B cell (primary cell): ENCODE measurements at regions not wholly inside any gene's neighbourhood (a gene's known extent, or its start where the extent isn't known, plus 50 kb on each side); places are given as distances from the start of the nearest gene placed in this dataset.

ENCODE experiments used
- ATAC-seq: fragments of 200-7000 bp; cut with Tn5 transposase; one replicate; pipeline ENCODE4 v1.10.0; 2021; ENCODE audit warnings: low read depth, mild to moderate bottlenecking, moderate number of reproducible peaks, moderate library complexity
- CTCF ChIA-PET: fragments of 350-600 bp; sonication (Branson Sonifier 250); formaldehyde crosslinking; loops from one replicate; lab custom pipeline; 2021; ENCODE audit warnings: antibody characterized with exemption, inconsistent platforms; lab: Charles Lee
- POLR2A ChIA-PET: fragments of 350-600 bp; sonication (Branson Sonifier 250); formaldehyde crosslinking; loops from one replicate; lab custom pipeline; 2021; ENCODE audit warnings: antibody characterized with exemption; lab: Charles Lee
- DNase-seq: peaks from one replicate; pipeline ENCODE4 v3.0.0; 2013
- H2AFZ ChIP-seq: 2 replicates; pipeline ENCODE4 v1.6.1; 2012; ENCODE audit warnings: mild to moderate bottlenecking, low read depth, low read length; ENCODE audit not compliant: insufficient read depth, poor library complexity, severe bottlenecking
- H3K27ac ChIP-seq, 2 donors: 1 replicate in 1 of 2; 2 replicates in 1 of 2; pipeline ENCODE4 v1.5.1; 2012 to 2013; ENCODE audit warnings: low read length in 2 of 2, mild to moderate bottlenecking in 2 of 2, moderate library complexity in 1 of 2
- H3K27me3 ChIP-seq, 4 experiments: fragments of 200-600 bp in 1 of 4; sonication (generic) in 1 of 4; replicated peaks in 1 of 4; 1 replicate in 2 of 4; 2 replicates in 2 of 4; pipeline versions ENCODE4 v1.6.1 to v1.7.0; 2013 to 2016; ENCODE audit warnings: low read length in 3 of 4, mild to moderate bottlenecking in 2 of 4, mixed read lengths in 1 of 4, moderate library complexity in 1 of 4; ENCODE audit not compliant: insufficient read depth in 4 of 4, control insufficient read depth in 3 of 4; ENCODE audit errors: control extremely low read depth in 1 of 4
- H3K36me3 ChIP-seq, 2 experiments: replicated peaks in 1 of 2; 1 replicate in 1 of 2; 2 replicates in 1 of 2; pipeline versions ENCODE4 v1.6.1 to v1.7.1; 2013; ENCODE audit warnings: low read length in 1 of 2; ENCODE audit not compliant: insufficient read depth in 2 of 2, control insufficient read depth in 1 of 2; ENCODE audit errors: control extremely low read depth in 1 of 2, extremely low read depth in 1 of 2
- H3K4me1 ChIP-seq, 2 donors: fragments of 200-600 bp in 1 of 2; sonication (generic) in 1 of 2; 1 replicate in 1 of 2; 2 replicates in 1 of 2; pipeline versions ENCODE4 v1.5.1 to v1.6.1; 2013 to 2017; ENCODE audit warnings: low read length in 2 of 2; ENCODE audit not compliant: control insufficient read depth in 2 of 2, insufficient read depth in 2 of 2
- H3K4me2 ChIP-seq: replicated peaks from 2 replicates; pipeline ENCODE3; 2012; ENCODE audit warnings: mild to moderate bottlenecking, low read depth, low read length; ENCODE audit not compliant: poor library complexity, severe bottlenecking
- H3K4me3 ChIP-seq, 5 experiments: fragments of 200-600 bp in 1 of 5; sonication (generic) in 1 of 5; 1 replicate in 3 of 5; 2 replicates in 2 of 5; pipeline versions ENCODE4 v1.5.1 to v1.7.0; 2011 to 2016; ENCODE audit warnings: low read length in 4 of 5, mild to moderate bottlenecking in 4 of 5, low read depth in 2 of 5, control low read depth in 1 of 5, moderate library complexity in 1 of 5; ENCODE audit not compliant: insufficient read depth in 1 of 5; ENCODE audit errors: control extremely low read depth in 1 of 5, extremely low read depth in 1 of 5
- H3K79me2 ChIP-seq: fragments of 200-600 bp; sonication (generic); one replicate; pipeline ENCODE4 v1.6.0; 2016; ENCODE audit warnings: low read length; ENCODE audit not compliant: control insufficient read depth, insufficient read depth
- H3K9ac ChIP-seq: fragments of 200-600 bp; sonication (generic); 2 replicates; pipeline ENCODE4 v1.6.1; 2017; ENCODE audit warnings: mild to moderate bottlenecking, low read length, moderate library complexity
- H3K9me3 ChIP-seq, 3 donors: one replicate each; pipeline versions ENCODE4 v1.6.1 to v1.7.1; 2013; ENCODE audit warnings: low read length in 2 of 3; ENCODE audit not compliant: control insufficient read depth in 2 of 3, insufficient read depth in 1 of 3; ENCODE audit errors: control extremely low read depth in 1 of 3
- H4K20me1 ChIP-seq: 2 replicates; pipeline ENCODE4 v1.6.0; 2012; ENCODE audit warnings: mild to moderate bottlenecking, low read length; ENCODE audit not compliant: insufficient read depth, control insufficient read depth, poor library complexity, severe bottlenecking
- H3K27ac Mint-ChIP-seq: one replicate; pipeline ENCODE4 v1.8.0; 2021; ENCODE audit warnings: mixed read lengths
- H3K27me3 Mint-ChIP-seq: one replicate; pipeline ENCODE4 v1.8.0; 2021; ENCODE audit warnings: mixed read lengths
- H3K4me1 Mint-ChIP-seq: one replicate; pipeline ENCODE4 v1.8.0; 2021; ENCODE audit warnings: mixed read lengths
- H3K4me3 Mint-ChIP-seq: one replicate; pipeline ENCODE4 v1.8.0; 2021; ENCODE audit warnings: mixed read lengths
- H3K9me3 Mint-ChIP-seq: one replicate; pipeline ENCODE4 v1.8.0; 2022; ENCODE audit warnings: mixed read lengths; ENCODE audit not compliant: insufficient read depth
- CTCF ChIP-seq: fragments of 200-600 bp; IDR thresholded peaks from one replicate; pipeline ENCODE4 v1.8.0; 2022; ENCODE audit warnings: antibody characterized with exemption, mild to moderate bottlenecking
- EZH2 ChIP-seq: IDR thresholded peaks from 2 replicates; pipeline ENCODE4 v1.6.1; 2012; ENCODE audit warnings: borderline replicate concordance, low read depth, mild to moderate bottlenecking, moderate library complexity, low read length; ENCODE audit not compliant: insufficient read depth, poor library complexity, severe bottlenecking
- WGBS: methylation state at CpG from one replicate; pipeline ENCODE4 v1.1.5; 2013; ENCODE audit warnings: missing lambda C conversion rate; ENCODE audit not compliant: insufficient coverage; 5-methylcytosine and 5-hydroxymethylcytosine counted together
- intact Hi-C: fragments of 100-400 bp; cut with micrococcal nuclease; formaldehyde crosslinking; loops from one replicate; pipeline ENCODE4 v1.10.0; 2022

- H3K27ac ChIP-seq: no peak overlapping the region
- H3K4me1 Mint-ChIP-seq: peaks cover 8% of the 10 kb centered on the region
- no peak overlapping the region for H3K9ac ChIP-seq
- no peak overlapping the region for H3K27ac Mint-ChIP-seq
- TF ChIP-seq CTCF: no peak
- TF ChIP-seq EZH2: no peak
- ChIA-PET POLR2A (interaction anchor here (0.6 kb wide), 1 partner anchor 583 kb away, joined by 5 read pairs; no protein-coding TSS in a partner anchor), CTCF (no interaction called here)
- H3K4me3 ChIP-seq: no peak overlapping the region
- no peaks in the 10 kb centered on the region for H3K36me3 ChIP-seq
- peaks cover 4% of the 10 kb centered on the region for H3K27me3 Mint-ChIP-seq
- no peak overlapping the region for H3K4me3 Mint-ChIP-seq
- H3K9me3 Mint-ChIP-seq: peaks cover 3% of the 10 kb centered on the region
- no peak overlapping the region for H3K4me2 ChIP-seq
- no peaks in the 10 kb centered on the region for H3K9me3 ChIP-seq
- H4K20me1 ChIP-seq: no peaks in the 10 kb centered on the region
- no peak overlapping the region for H2AFZ ChIP-seq
- H3K4me1 ChIP-seq: peaks cover 4 to 8% of the 10 kb centered on the region in 2 donors
- intact Hi-C loops: no loop called here
- no peaks in the 10 kb centered on the region for H3K79me2 ChIP-seq
- no peak for DNase-seq
- no peak for ATAC-seq
- H3K27me3 ChIP-seq: peaks cover 0 to 4% (median 0%) of the 10 kb centered on the region in 4 experiments
- no CpG with 5 or more reads among the region's 2 CpGs for WGBS
Measured at GRCh38 chr13:99129050-99129449, 71.6 kb upstream of the UBAC2 start.

DNA sequence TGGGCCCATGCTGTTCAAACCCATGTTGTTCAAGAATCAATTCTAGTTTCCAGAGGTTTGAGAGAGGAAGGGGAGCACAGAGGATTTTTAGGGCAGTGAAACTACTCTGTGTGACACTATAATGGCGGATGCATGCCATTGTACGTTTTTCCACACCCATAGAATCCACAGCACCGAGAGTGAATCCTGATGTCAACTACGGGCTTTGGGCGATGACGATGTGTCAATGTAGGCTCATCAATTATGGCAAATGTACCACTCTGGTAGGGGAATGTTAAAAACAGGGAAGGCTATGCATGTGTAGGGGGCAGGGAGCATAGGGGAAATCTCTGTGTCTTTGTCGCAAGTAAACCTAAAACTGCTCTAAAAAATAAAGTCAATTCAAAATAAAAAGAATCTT is 70.7 kb upstream of the UBAC2 start:
- no peak overlapping the region for H3K4me2 ChIP-seq
- no peaks in the 10 kb centered on the region for H3K79me2 ChIP-seq
- ATAC-seq (no peak), DNase-seq (no peak)
- H3K4me1 ChIP-seq: peaks cover 2 to 3% of the 10 kb centered on the region in 2 donors
- peaks cover 3% of the 10 kb centered on the region for H3K4me1 Mint-ChIP-seq
- H3K9me3 Mint-ChIP-seq: peaks cover 3% of the 10 kb centered on the region
- no peak overlapping the region for H3K9ac ChIP-seq
- ChIA-PET POLR2A (no interaction called here), CTCF (no interaction called here)
- no peak overlapping the region for H3K27ac ChIP-seq
- peaks cover 0 to 4% (median 0%) of the 10 kb centered on the region in 4 experiments for H3K27me3 ChIP-seq
- intact Hi-C loops: no loop called here
- no peak overlapping the region for H3K27ac Mint-ChIP-seq
- no peaks in the 10 kb centered on the region for H3K9me3 ChIP-seq
- H3K4me3 Mint-ChIP-seq: no peak overlapping the region
- H3K4me3 ChIP-seq: no peak overlapping the region
- no peak for TF ChIP-seq EZH2
- no peak for TF ChIP-seq CTCF
- no peaks in the 10 kb centered on the region for H3K36me3 ChIP-seq
- H3K27me3 Mint-ChIP-seq: peaks cover 6% of the 10 kb centered on the region
- no peaks in the 10 kb centered on the region for H4K20me1 ChIP-seq
- 100% methylated on average over 3 of the region's 7 CpGs for WGBS
- H2AFZ ChIP-seq: no peak overlapping the region
